Uterus (tissue), 3 donors: ENCODE measurements at regions not wholly inside any gene's neighbourhood (a gene's known extent, or its start where the extent isn't known, plus 50 kb on each side); places are given as distances from the start of the nearest gene placed in this dataset.

Source experiments
- DNase-seq, 2 donors: peaks; one replicate each; pipeline ENCODE4 v3.0.0-alpha.2; 2019 to 2020
- H3K27ac ChIP-seq, 2 donors: fragments of 200-600 bp; sonication (generic); 1 replicate in 1 of 2; 2 replicates in 1 of 2; pipeline ENCODE4 v1.5.1; 2016 to 2018
- H3K27me3 ChIP-seq, 2 donors: fragments of 200-600 bp; sonication (generic); one replicate each; pipeline ENCODE4 v1.5.1; 2018 to 2019; ENCODE audit warnings: control low read depth in 1 of 2
- H3K36me3 ChIP-seq, 2 donors: fragments of 200-600 bp; sonication (generic); one replicate each; pipeline ENCODE4 v1.5.1; 2019; ENCODE audit warnings: control low read depth in 1 of 2
- H3K4me1 ChIP-seq, 2 donors: fragments of 200-600 bp; sonication (generic); one replicate each; pipeline ENCODE4 v1.5.1; 2018 to 2019; ENCODE audit warnings: control low read depth in 1 of 2
- H3K4me3 ChIP-seq, 2 donors: fragments of 200-600 bp; sonication (generic); 1 replicate in 1 of 2; 2 replicates in 1 of 2; pipeline ENCODE4 v1.5.1; 2018 to 2019; ENCODE audit warnings: mild to moderate bottlenecking in 1 of 2
- H3K9me3 ChIP-seq, 2 donors: fragments of 200-600 bp; sonication (generic); one replicate each; pipeline ENCODE4 v1.5.1; 2019; ENCODE audit warnings: control low read depth in 1 of 2
- POLR2A ChIP-seq, 2 donors: fragments of 450-650 bp; IDR thresholded peaks; one replicate each; pipeline ENCODE4 v1.6.1; 2016; ENCODE audit warnings: antibody characterized with exemption in 2 of 2, mild to moderate bottlenecking in 1 of 2, moderate library complexity in 1 of 2
- intact Hi-C: fragments of 100-400 bp; cut with DNase I; formaldehyde crosslinking; loops from one replicate; pipeline ENCODE4 v1.15.1; 2023; ENCODE audit warnings: low total_unique reads
- TF ChIP-seq, protein P1 (sequence below), 4 experiments: fragments of 200-600 bp in 2 of 4; fragments of 450-650 bp in 2 of 4; sonication (generic) in 2 of 4; IDR thresholded peaks; one replicate each; pipeline ENCODE4 v1.5.1; 2016 to 2019; ENCODE audit warnings: antibody characterized with exemption in 4 of 4, mild to moderate bottlenecking in 2 of 4, moderate library complexity in 1 of 4
- donor health status: DM: yes; HTN: yes; CAD: no.

GRCh38 chr1:55825461-55825860 lies 610.3 kb upstream of the USP24 start:
- Histone ChIP-seq H3K9me3 (no peaks in the 10 kb centered on the region), H3K27ac (no peak overlapping the region), H3K4me3 (no peak overlapping the region), H3K27me3 (no peaks in the 10 kb centered on the region), H3K4me1 (no peaks in the 10 kb centered on the region), H3K36me3 (no peaks in the 10 kb centered on the region)
- TF ChIP-seq POLR2A (IDR thresholded peaks at IDR 0.05), result no peak
- TF ChIP-seq, protein P1, sequence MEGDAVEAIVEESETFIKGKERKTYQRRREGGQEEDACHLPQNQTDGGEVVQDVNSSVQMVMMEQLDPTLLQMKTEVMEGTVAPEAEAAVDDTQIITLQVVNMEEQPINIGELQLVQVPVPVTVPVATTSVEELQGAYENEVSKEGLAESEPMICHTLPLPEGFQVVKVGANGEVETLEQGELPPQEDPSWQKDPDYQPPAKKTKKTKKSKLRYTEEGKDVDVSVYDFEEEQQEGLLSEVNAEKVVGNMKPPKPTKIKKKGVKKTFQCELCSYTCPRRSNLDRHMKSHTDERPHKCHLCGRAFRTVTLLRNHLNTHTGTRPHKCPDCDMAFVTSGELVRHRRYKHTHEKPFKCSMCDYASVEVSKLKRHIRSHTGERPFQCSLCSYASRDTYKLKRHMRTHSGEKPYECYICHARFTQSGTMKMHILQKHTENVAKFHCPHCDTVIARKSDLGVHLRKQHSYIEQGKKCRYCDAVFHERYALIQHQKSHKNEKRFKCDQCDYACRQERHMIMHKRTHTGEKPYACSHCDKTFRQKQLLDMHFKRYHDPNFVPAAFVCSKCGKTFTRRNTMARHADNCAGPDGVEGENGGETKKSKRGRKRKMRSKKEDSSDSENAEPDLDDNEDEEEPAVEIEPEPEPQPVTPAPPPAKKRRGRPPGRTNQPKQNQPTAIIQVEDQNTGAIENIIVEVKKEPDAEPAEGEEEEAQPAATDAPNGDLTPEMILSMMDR (IDR thresholded peaks at IDR 0.05), result no peak
- DNase-seq, result no peak
- intact Hi-C loops, result no loop called here

DNA sequence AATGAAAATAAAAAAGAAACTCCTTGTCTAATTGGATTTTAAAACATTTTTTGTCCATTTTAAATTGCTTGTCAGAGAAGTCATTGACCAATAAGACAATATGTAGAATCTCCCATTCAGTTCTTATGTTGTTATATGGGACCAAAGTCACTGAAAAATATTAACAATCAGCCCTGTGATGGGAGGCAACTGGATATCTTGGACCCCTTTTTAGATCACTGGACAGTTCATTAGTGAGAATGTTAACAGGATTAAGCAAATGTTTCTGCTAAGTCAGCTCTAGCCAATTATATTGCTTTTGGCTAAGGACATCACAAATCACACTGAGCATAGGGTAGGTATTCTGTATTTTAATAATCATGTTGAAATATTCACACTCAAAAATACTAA lies 609.1 kb upstream of the USP24 start:
- Histone ChIP-seq H3K9me3 (no peaks in the 10 kb centered on the region), H3K36me3 (no peaks in the 10 kb centered on the region), H3K27ac (no peak overlapping the region), H3K4me1 (no peaks in the 10 kb centered on the region), H3K4me3 (no peak overlapping the region), H3K27me3 (no peaks in the 10 kb centered on the region)
- DNase-seq, result no peak
- TF ChIP-seq POLR2A (IDR thresholded peaks at IDR 0.05), result no peak
- TF ChIP-seq, protein P1 (IDR thresholded peaks at IDR 0.05), result no peak
- intact Hi-C loops, result no loop called here

- Histone ChIP-seq H3K27ac (no peak overlapping the region), H3K4me3 (no peak overlapping the region), H3K4me1 (no peaks in the 10 kb centered on the region), H3K36me3 (no peaks in the 10 kb centered on the region), H3K9me3 (no peaks in the 10 kb centered on the region), H3K27me3 (no peaks in the 10 kb centered on the region)
- intact Hi-C loops, result no loop called here
- DNase-seq, result no peak
- no peak for TF ChIP-seq POLR2A (IDR thresholded peaks at IDR 0.05)
- TF ChIP-seq, protein P1 (IDR thresholded peaks at IDR 0.05), result no peak
Measured at GRCh38 chr1:55823541-55824250, 608.5 kb upstream of the USP24 start.

- intact Hi-C loops, result no loop called here
- Histone ChIP-seq H3K4me1 (no peaks in the 10 kb centered on the region), H3K27me3 (no peaks in the 10 kb centered on the region), H3K27ac (no peak overlapping the region), H3K9me3 (no peaks in the 10 kb centered on the region), H3K36me3 (no peaks in the 10 kb centered on the region), H3K4me3 (no peak overlapping the region)
- DNase-seq, result no peak
- no peak for TF ChIP-seq POLR2A (IDR thresholded peaks at IDR 0.05)
- TF ChIP-seq, protein P1 (IDR thresholded peaks at IDR 0.05), result no peak
Measured at GRCh38 chr1:55822891-55823290, 607.7 kb upstream of the USP24 start.

DNA sequence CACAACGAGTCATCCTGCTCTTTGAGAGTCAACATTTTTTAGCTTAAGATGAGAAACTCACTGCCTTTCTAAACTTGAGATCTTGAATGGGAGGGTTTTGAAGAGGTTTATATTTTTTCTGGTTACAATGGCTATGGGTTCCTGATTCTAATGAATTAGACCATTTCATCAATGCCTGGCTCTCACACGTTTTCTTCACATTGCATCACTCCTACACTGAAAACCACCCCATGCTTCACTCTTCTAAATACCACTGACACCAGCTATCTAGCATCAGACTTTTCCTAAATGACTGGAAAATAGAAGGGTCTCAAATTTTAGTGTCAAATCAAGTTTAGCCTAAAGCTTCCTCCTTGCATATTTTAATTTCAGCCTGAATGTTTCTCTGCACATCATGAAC lies 606.1 kb upstream of the USP24 start:
- no peaks in the 10 kb centered on the region for H3K27me3 ChIP-seq
- H3K4me1 ChIP-seq, result no peaks in the 10 kb centered on the region
- no peak for DNase-seq
- TF ChIP-seq, protein P1 (IDR thresholded peaks at IDR 0.05), result no peak
- TF ChIP-seq POLR2A (IDR thresholded peaks at IDR 0.05), result no peak
- H3K27ac ChIP-seq, result no peak overlapping the region
- H3K4me3 ChIP-seq, result no peak overlapping the region
- H3K9me3 ChIP-seq, result no peaks in the 10 kb centered on the region
- intact Hi-C loops, result no loop called here
- no peaks in the 10 kb centered on the region for H3K36me3 ChIP-seq
